ENCODE measurements at regions not wholly inside any gene's neighbourhood (a gene's known extent, or its start where the extent isn't known, plus 50 kb on each side); places are given as distances from the start of the nearest gene placed in this dataset.

- no TSS peak for BruUV-seq (replicated peaks)
- ChIA-PET POLR2A (no interaction called here), CTCF (no interaction called here)
- Histone ChIP-seq H3K9me3 (replicated peaks; ENCODE audit: control insufficient read depth, insufficient read depth, low read length) (no peaks in the 10 kb centered on the region), H3K4me2 (ENCODE audit: insufficient read depth, low read length) (no peak overlapping the region), H3K9ac (replicated peaks; ENCODE audit: extremely low read depth, insufficient read depth, low read length) (no peak overlapping the region), H3K9me1 (replicated peaks; ENCODE audit: control insufficient read depth, extremely low read depth, insufficient read depth, low read length) (no peaks in the 10 kb centered on the region), H3K4me3 (replicated peaks in 1 of 3; ENCODE audit: insufficient read depth in 1 of 3, low read depth in 1 of 3, low read length in 3 of 3) (no peak overlapping the region), H3K4me1 (ENCODE audit: control insufficient read depth, extremely low read depth, insufficient read depth, low read length) (no peaks in the 10 kb centered on the region), H4K20me1 (replicated peaks; ENCODE audit: control insufficient read depth, extremely low read depth, insufficient read depth, low read length) (no peaks in the 10 kb centered on the region), H3K36me3 (ENCODE audit: control insufficient read depth in 2 of 2, extremely low read depth in 1 of 2, insufficient read depth in 2 of 2, low read length in 2 of 2) (no peaks in the 10 kb centered on the region), H3K27ac (ENCODE audit: insufficient read depth, low read depth, low read length) (no peak overlapping the region), H3K79me2 (ENCODE audit: control insufficient read depth, insufficient read depth, low read length) (no peaks in the 10 kb centered on the region), H2AFZ (ENCODE audit: low read depth, low read length) (no peak overlapping the region), H3K27me3 (ENCODE audit: control insufficient read depth in 2 of 2, insufficient read depth in 2 of 2, low read length in 2 of 2) (no peaks in the 10 kb centered on the region)
- dilution Hi-C loops (cut with MboI; ENCODE audit: extremely low pct_ligation_motif_present, low sequenced_read_pairs) (no loop called here), intact Hi-C loops (cut with micrococcal nuclease) (no loop called here)
- DNase-seq (ENCODE audit: low read depth, low spot score) (no peak), FAIRE-seq (no peak)
- no peak for TF ChIP-seq POLR2AphosphoS5 (IDR thresholded peaks at IDR 0.05; ENCODE audit: insufficient read depth, low read depth, low read length)
- no peak for TF ChIP-seq FOS (IDR thresholded peaks at IDR 0.05; ENCODE audit: borderline replicate concordance, insufficient read depth, low read length)
- no peak for TF ChIP-seq MYC (IDR thresholded peaks at IDR 0.05; ENCODE audit: low read depth, low read length)
- no peak for TF ChIP-seq CTCF (IDR thresholded peaks at IDR 0.05; ENCODE audit: extremely low read depth in 1 of 2, insufficient read depth in 1 of 2, low read depth in 1 of 2, low read length in 2 of 2)
- no peak for TF ChIP-seq POLR2A (IDR thresholded peaks at IDR 0.05; ENCODE audit: low read depth, low read length)
- TF ChIP-seq EZH2 (IDR thresholded peaks at IDR 0.05; ENCODE audit: borderline replicate concordance, low read depth, low read length, severe bottlenecking), result no peak
- TF ChIP-seq, protein P1, sequence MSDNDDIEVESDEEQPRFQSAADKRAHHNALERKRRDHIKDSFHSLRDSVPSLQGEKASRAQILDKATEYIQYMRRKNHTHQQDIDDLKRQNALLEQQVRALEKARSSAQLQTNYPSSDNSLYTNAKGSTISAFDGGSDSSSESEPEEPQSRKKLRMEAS (IDR thresholded peaks at IDR 0.05; ENCODE audit: insufficient read depth, insufficient read length), result no peak
- no peak for TF ChIP-seq GATA2 (IDR thresholded peaks at IDR 0.05; ENCODE audit: insufficient read depth, insufficient read length, low read depth, low read length)
- no peak for TF ChIP-seq JUN (IDR thresholded peaks at IDR 0.05; ENCODE audit: borderline replicate concordance, insufficient read depth, insufficient read length, low read depth)
Observed at GRCh38 chr7:54037873-54038272, 504.3 kb upstream of the VSTM2A start.

Data from endothelial cell of umbilical vein (primary cell).